GM03348 (cell line): ENCODE measurements at regions not wholly inside any gene's neighbourhood (a gene's known extent, or its start where the extent isn't known, plus 50 kb on each side); places are given as distances from the start of the nearest gene placed in this dataset.
"Not testable (repeated sequence)": the region's sequence is repeated elsewhere in the genome, so short reads cannot be mapped to it uniquely, and the experiment has no call there.

Source experiments
- DNase-seq: peaks from one replicate; pipeline ENCODE4 v3.0.0; 2012; ENCODE audit warnings: low spot score

GRCh38 chr6:168369786-168370185, 50.2 kb upstream of the DACT2 start:
- DNase-seq, result no peak

- DNase-seq, result peak; percentile 47
Measured at GRCh38 chr6:168370310-168370991, 50.9 kb upstream of the DACT2 start.

GRCh38 chr6:168371185-168371584, 51.6 kb upstream of the DACT2 start:
- no peak for DNase-seq

DNA sequence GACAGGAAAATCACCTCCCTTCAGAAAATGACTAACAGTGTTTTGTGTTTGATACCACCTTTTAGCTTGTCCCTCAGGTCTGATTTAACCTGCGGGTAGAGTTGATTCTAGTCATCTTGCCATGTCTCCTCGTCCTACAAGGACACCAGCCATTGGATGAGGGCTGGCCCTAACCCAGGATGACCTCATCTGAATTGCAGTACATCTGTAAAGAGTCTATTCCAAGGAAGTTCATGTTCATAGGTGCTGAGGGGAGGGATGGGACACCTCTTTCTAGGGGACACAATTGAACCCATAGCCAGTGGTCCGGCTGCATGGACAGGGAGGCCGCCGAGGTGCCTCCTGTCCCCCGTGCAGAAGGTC, 52.0 kb upstream of the DACT2 start:
- no peak for DNase-seq

DNA sequence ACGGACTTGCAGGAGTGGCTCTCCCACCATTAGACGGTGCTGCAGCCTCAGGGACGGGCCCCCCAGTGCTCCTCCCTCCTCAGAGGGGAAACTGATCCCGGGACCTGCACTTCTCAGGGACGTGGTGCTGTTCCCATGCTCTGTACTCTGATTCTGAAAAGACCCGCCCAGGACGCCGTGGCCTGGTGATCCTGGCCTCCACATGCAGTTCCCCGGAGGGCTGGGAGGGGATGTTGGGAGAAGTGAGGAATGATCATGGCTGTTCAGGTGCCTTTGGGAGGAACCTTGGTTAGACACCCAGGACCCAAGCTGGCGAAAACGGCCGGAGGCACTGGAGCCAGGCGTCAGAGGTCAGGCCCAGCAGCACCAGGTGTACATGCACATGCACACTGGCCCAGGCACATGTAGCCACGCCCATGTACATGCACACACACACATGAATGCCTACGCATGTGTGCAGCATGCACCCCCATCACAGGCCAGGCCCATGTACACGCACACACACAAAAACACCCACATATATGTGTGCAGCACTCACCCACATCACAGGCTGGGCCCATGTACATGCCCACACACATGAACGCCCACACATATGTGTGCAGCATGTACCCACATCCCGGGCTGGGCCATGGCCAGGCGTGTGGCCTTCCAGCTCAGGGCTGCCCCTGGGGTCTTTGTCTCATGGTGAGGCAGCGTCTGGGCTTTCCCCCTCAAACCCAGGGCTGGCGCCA, 52.6 kb upstream of the DACT2 start:
- no peak for DNase-seq

DNA sequence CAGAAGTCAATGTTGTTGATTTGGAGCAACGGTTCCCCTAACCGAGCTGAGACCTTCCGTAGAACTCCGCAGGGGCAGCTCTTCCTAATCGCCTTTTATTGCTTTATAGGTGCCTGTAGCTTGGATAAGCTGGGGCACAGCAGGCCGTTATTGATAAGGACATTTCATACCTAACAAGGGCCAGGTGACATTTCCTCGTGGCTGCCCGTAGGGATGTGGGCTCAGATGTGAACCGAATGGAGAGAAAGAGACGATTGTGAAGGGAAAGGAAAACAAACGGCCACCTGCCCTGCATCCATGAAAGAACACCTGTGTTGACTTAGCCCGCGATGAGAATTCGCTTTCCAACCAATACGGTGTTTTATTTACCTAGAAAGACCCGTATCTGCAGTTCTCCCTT, 53.3 kb upstream of the DACT2 start:
- DNase-seq, result no peak

- DNase-seq, result no peak
Measured at GRCh38 chr6:168373389-168373788, 53.8 kb upstream of the DACT2 start.

GRCh38 chr6:168374051-168374502, 54.5 kb upstream of the DACT2 start:
- DNase-seq, result no peak

- DNase-seq, result no peak
Measured at GRCh38 chr6:168374541-168375071, 55.0 kb upstream of the DACT2 start.

GRCh38 chr6:168376120-168376519, 56.5 kb upstream of the DACT2 start:
- DNase-seq, result no peak

- DNase-seq, result no peak
Measured at GRCh38 chr6:168376811-168377483, 57.4 kb upstream of the DACT2 start.

GRCh38 chr6:168377484-168377855, 57.9 kb upstream of the DACT2 start:
- DNase-seq, result no peak

DNA sequence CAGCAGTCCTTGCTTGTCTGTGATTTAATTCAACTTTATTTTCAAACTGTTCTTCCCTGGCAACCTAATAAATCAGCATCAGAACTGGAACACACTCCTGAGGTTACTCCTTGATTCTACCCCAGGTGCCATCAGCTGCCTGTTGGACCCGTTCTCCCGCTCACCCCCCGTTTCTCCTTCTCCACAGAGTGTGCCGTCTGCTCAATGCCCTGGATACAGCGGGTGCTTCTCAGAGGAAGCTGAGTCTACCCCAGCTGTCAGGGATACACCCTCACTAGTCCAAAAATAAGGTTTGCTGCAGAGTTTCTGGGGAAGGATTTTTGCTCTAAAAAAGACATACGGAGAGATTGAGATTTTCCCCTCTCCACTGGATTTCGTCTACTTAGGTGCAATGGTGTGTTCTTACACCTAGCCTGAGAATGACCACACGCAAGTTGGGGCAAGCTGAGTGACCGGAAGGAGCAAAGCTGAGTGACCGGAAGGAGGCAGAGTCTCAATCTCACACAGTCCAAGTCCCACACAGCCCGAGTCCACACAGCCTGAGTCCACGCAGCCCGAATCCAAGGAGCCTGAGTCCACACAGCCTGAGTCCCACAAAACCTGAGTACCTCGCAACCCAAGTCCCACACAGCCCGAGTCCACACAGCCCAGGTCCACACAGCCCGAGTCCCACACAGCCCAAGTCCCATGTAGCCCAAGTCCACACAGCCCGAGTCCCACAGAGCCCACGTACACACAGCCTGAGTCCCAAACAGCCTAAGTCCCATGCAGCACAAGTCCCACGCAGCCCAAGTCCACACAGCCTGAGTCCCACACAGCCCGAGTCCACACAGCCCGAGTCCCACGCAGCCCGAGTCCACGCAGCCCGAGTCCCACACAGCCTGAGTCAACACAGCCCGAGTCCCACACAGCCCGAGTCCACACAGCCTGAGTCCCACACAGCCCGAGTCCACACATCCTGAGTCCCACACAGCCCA, 58.6 kb upstream of the DACT2 start:
- DNase-seq, result no peak

GRCh38 chr6:168379579-168379978, 60.0 kb upstream of the DACT2 start:
- DNase-seq, result not testable (repeated sequence)

- DNase-seq, result not testable (repeated sequence)
Measured at GRCh38 chr6:168380166-168380955, 60.6 kb upstream of the SMOC2 start.

- DNase-seq, result no peak
Measured at GRCh38 chr6:168380956-168381605, 59.9 kb upstream of the SMOC2 start.

DNA sequence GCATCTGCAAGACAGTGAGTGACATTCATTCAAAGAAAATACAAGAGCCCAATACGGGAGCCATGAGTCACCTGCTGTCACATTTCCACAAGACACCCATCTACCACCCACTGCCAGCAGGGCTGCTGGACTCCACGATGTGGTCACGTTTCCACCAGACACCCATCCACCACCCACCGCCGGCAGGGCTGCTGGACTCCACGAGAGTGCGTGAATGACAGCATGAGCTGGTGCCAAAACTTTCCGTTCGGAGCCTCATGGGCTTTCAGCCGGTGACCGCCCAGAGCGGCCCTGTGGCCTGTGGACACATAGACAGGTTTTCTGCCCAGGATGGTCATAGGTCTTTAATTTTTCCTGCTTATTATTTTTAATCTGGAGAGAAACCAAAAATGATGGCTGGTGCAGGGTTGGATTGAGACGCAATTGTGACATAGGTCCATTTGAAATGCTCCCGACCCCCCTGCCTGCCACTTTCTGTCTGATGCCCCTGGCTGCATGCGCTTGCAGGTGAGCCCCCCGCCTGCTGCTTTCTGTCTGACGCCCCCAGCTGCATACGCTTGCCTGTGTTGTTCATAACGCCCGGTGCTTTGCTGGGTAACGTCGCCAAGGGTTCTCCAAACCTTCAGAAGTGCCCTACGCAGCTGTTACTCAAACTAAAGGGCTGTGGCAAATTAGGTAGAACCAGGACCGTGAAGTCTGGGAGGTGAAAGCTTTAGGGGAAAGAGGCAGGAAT, 59.1 kb upstream of the SMOC2 start:
- no peak for DNase-seq

GRCh38 chr6:168383062-168383854, 57.7 kb upstream of the SMOC2 start:
- no peak for DNase-seq
